Trophoblast cell (in vitro differentiated cells and primary cell): ENCODE measurements at regions not wholly inside any gene's neighbourhood (a gene's known extent, or its start where the extent isn't known, plus 50 kb on each side); places are given as distances from the start of the nearest gene placed in this dataset.

Experiments used
- DNase-seq, 2 donors: peaks; one replicate each; pipeline ENCODE4 v3.0.0-alpha.2; 2016
- H2AFZ ChIP-seq: 2 replicates; pipeline ENCODE4 v1.6.1; 2013; ENCODE audit warnings: low read length, moderate library complexity, mild to moderate bottlenecking; ENCODE audit not compliant: insufficient read depth, poor library complexity
- H2AK5ac ChIP-seq: 2 replicates; pipeline ENCODE4 v1.6.1; 2013; ENCODE audit warnings: mild to moderate bottlenecking, low read length
- H2BK120ac ChIP-seq: 2 replicates; pipeline ENCODE4 v1.6.1; 2013; ENCODE audit warnings: low read length, mild to moderate bottlenecking, moderate library complexity; ENCODE audit not compliant: insufficient read depth, poor library complexity
- H2BK12ac ChIP-seq: 2 replicates; pipeline ENCODE4 v1.6.1; 2013; ENCODE audit warnings: mild to moderate bottlenecking, low read length, moderate library complexity
- H2BK5ac ChIP-seq: 2 replicates; pipeline ENCODE4 v1.6.1; 2013; ENCODE audit warnings: low read length, low read depth, moderate library complexity, mild to moderate bottlenecking; ENCODE audit not compliant: poor library complexity
- H3K14ac ChIP-seq: 2 replicates; pipeline ENCODE4 v1.6.1; 2013; ENCODE audit warnings: mild to moderate bottlenecking, low read length
- H3K18ac ChIP-seq: 2 replicates; pipeline ENCODE4 v1.6.1; 2013; ENCODE audit warnings: mild to moderate bottlenecking, low read length
- H3K23ac ChIP-seq: 2 replicates; pipeline ENCODE4 v1.6.1; 2013; ENCODE audit warnings: low read length
- H3K27ac ChIP-seq: 2 replicates; pipeline ENCODE4 v1.5.1; 2013; ENCODE audit warnings: low read depth, mild to moderate bottlenecking, inconsistent platforms, low read length, moderate library complexity
- H3K27me3 ChIP-seq: 2 replicates; pipeline ENCODE4 v1.6.1; 2013; ENCODE audit warnings: inconsistent platforms, mild to moderate bottlenecking, low read length, moderate library complexity; ENCODE audit not compliant: insufficient read depth
- H3K36me3 ChIP-seq, 2 experiments: 1 replicate in 1 of 2; 2 replicates in 1 of 2; pipeline ENCODE4 v1.6.1; 2013; ENCODE audit warnings: low read length in 2 of 2, mild to moderate bottlenecking in 2 of 2, moderate library complexity in 1 of 2; ENCODE audit not compliant: insufficient read depth in 2 of 2, control insufficient read depth in 1 of 2
- H3K4ac ChIP-seq: 2 replicates; pipeline ENCODE4 v1.6.1; 2013; ENCODE audit warnings: low read depth, mild to moderate bottlenecking, low read length, moderate library complexity
- H3K4me1 ChIP-seq, 2 experiments: 1 replicate in 1 of 2; 2 replicates in 1 of 2; pipeline ENCODE4 v1.6.1; 2013; ENCODE audit warnings: low read length in 2 of 2, mild to moderate bottlenecking in 2 of 2, moderate library complexity in 1 of 2; ENCODE audit not compliant: insufficient read depth in 2 of 2, control insufficient read depth in 1 of 2
- H3K4me2 ChIP-seq: 2 replicates; pipeline ENCODE4 v1.6.1; 2013; ENCODE audit warnings: inconsistent platforms, mild to moderate bottlenecking, low read length, moderate library complexity
- H3K4me3 ChIP-seq: 2 replicates; pipeline ENCODE4 v1.5.1; 2013; ENCODE audit warnings: mild to moderate bottlenecking, low read depth, low read length, inconsistent platforms
- H3K79me1 ChIP-seq: one replicate; pipeline ENCODE4 v1.6.1; 2013; ENCODE audit warnings: low read length
- H3K79me2 ChIP-seq: 2 replicates; pipeline ENCODE4 v1.6.1; 2013; ENCODE audit warnings: low read length, mild to moderate bottlenecking; ENCODE audit not compliant: control insufficient read depth, insufficient read depth, poor library complexity
- H3K9ac ChIP-seq: 2 replicates; pipeline ENCODE4 v1.6.1; 2013; ENCODE audit warnings: mild to moderate bottlenecking, low read length
- H3K9me3 ChIP-seq: 2 replicates; pipeline ENCODE4 v1.6.1; 2013; ENCODE audit warnings: low read depth, mild to moderate bottlenecking, control low read depth, inconsistent platforms, low read length; ENCODE audit not compliant: insufficient read depth
- H4K12ac ChIP-seq: 2 replicates; pipeline ENCODE4 v1.6.1; 2013; ENCODE audit warnings: low read depth, mild to moderate bottlenecking, low read length, moderate library complexity
- H4K8ac ChIP-seq: 2 replicates; pipeline ENCODE4 v1.6.1; 2013; ENCODE audit warnings: low read depth, mild to moderate bottlenecking, low read length, moderate library complexity
- H4K91ac ChIP-seq: one replicate; pipeline ENCODE4 v1.6.1; 2013; ENCODE audit warnings: low read depth, mild to moderate bottlenecking, low read length, moderate library complexity
- WGBS: extraction: QIAGEN DNeasy Blood & Tissue Kit; methylation state at CpG from one replicate; pipeline ENCODE4 v1.1.7; 2013; ENCODE audit warnings: missing lambda C conversion rate; ENCODE audit not compliant: insufficient read length, insufficient coverage; ENCODE audit errors: extremely low coverage; 5-methylcytosine and 5-hydroxymethylcytosine counted together

DNA sequence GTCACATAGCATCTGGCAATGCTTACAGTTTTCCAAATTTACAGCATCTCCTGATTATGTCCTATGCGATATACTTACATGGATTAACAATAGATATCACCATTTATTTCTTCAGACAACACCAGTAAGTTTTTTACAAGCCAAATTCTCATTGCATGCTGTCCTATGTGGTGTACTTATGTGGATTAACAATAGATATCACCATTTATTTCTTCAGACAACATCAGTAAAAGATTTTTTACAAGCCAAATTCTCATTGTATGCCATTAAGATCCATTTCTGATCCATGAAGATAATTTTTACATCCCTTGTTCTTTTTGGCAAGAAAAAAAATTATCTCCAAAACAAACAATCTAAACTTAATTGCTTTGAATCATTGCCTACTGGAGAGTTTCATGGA, 340.9 kb downstream of the KCNN2 start:
- Histone ChIP-seq H3K9ac (no peak overlapping the region), H3K79me2 (no peaks in the 10 kb centered on the region), H4K8ac (no peak overlapping the region), H3K4me1 (no peaks in the 10 kb centered on the region), H3K9me3 (no peaks in the 10 kb centered on the region), H3K27ac (no peak overlapping the region), H3K4ac (no peak overlapping the region), H2BK5ac (no peak overlapping the region), H4K12ac (no peak overlapping the region), H3K36me3 (no peaks in the 10 kb centered on the region), H3K18ac (no peak overlapping the region), H3K14ac (no peak overlapping the region), H2AK5ac (no peak overlapping the region), H4K91ac (no peak overlapping the region), H2AFZ (no peak overlapping the region), H2BK120ac (no peak overlapping the region), H3K4me2 (no peak overlapping the region), H3K23ac (no peak overlapping the region), H3K79me1 (no peaks in the 10 kb centered on the region), H3K4me3 (no peak overlapping the region), H2BK12ac (no peak overlapping the region), H3K27me3 (no peaks in the 10 kb centered on the region)
- no peak for DNase-seq
- WGBS = no CpG with 5 or more reads among the region's 1 CpG

DNA sequence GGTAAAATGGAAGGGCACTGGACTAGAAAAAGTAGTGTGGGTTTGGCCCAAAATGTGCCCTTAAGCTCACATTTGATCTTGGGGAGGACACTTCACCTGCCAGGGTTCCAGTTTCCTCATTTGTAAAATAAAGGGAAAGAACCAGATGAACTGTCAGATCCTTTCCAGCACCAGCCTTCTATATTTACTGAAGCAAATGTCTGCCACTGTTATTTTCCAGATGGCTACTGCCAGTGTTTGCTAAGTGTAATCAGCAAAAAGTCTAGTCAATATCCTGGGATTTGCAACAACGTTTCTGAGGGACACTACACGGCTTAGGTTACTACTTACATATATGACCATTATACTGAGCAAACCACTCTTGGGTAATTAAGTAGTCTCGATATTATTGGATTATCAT, 340.3 kb downstream of the KCNN2 start:
- Histone ChIP-seq H3K18ac (no peak overlapping the region), H3K4me1 (no peaks in the 10 kb centered on the region), H3K27ac (no peak overlapping the region), H3K4me3 (no peak overlapping the region), H3K9ac (no peak overlapping the region), H3K9me3 (no peaks in the 10 kb centered on the region), H3K79me1 (no peaks in the 10 kb centered on the region), H3K4ac (no peak overlapping the region), H2BK12ac (no peak overlapping the region), H2AFZ (no peak overlapping the region), H4K8ac (no peak overlapping the region), H4K12ac (no peak overlapping the region), H3K27me3 (no peaks in the 10 kb centered on the region), H3K4me2 (no peak overlapping the region), H2BK120ac (no peak overlapping the region), H2AK5ac (no peak overlapping the region), H3K79me2 (no peaks in the 10 kb centered on the region), H3K36me3 (no peaks in the 10 kb centered on the region), H2BK5ac (no peak overlapping the region), H3K14ac (no peak overlapping the region), H3K23ac (no peak overlapping the region), H4K91ac (no peak overlapping the region)
- WGBS = no CpG with 5 or more reads among the region's 3 CpGs
- no peak for DNase-seq

DNA sequence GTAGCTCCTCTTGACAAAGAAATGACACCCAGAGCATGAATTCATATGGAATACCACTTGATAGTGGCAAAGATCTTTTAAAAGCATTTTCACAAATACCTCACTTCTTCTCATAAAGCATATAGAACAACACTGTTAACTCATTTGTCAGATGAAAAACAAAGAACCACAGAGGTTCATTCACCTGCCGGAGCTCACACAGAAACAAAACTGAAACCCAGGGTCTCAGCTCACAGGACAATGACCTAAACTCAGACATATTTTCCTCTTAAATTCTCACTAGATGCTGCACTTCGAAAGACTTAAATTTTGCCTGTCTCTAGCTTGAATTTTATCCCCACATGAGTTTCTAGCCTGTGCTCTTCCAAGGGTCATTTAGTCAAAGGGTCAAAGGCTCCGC, 339.0 kb downstream of the KCNN2 start:
- Histone ChIP-seq H3K14ac (no peak overlapping the region), H3K27me3 (no peaks in the 10 kb centered on the region), H3K9me3 (no peaks in the 10 kb centered on the region), H3K23ac (no peak overlapping the region), H2BK12ac (no peak overlapping the region), H3K4me3 (no peak overlapping the region), H3K79me2 (no peaks in the 10 kb centered on the region), H2AFZ (no peak overlapping the region), H4K8ac (no peak overlapping the region), H4K12ac (no peak overlapping the region), H2AK5ac (no peak overlapping the region), H3K4me1 (no peaks in the 10 kb centered on the region), H4K91ac (no peak overlapping the region), H3K4ac (no peak overlapping the region), H3K18ac (no peak overlapping the region), H2BK120ac (no peak overlapping the region), H3K4me2 (no peak overlapping the region), H2BK5ac (no peak overlapping the region), H3K79me1 (no peaks in the 10 kb centered on the region), H3K27ac (no peak overlapping the region), H3K36me3 (no peaks in the 10 kb centered on the region), H3K9ac (no peak overlapping the region)
- WGBS = no CpG with 5 or more reads among the region's 3 CpGs
- no peak for DNase-seq

DNA sequence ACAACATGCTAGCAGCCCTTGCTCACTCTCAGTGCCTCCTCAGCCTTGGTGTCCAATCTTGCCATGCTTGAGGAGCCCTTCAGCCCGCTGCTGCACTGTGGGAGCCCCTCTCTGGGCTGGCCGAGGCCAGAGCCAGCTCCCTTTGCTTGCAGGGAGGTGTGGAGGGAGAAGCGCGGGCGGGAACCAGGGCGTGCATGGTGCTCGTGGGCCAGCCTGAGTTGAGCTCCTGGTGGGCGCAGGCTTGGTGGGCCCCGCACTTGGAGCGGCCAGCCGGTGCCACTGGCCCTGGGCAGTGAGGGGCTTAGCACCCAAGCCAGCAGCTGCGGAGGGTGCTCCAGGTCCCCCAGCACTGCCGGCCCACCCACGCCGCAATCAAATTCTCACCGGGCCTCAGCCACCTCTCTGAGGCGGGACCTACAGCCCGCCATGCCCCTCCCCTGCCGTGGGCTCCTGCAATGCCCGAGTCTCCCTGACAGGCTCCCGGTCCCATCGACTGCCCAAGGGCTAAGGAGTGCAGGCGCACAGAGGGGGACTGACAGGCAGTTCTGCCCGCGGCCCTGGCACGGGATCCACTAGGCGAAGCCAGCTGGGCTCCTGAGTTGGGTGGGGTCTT, 333.5 kb downstream of the KCNN2 start:
- Histone ChIP-seq H3K4me3 (no peak overlapping the region), H3K18ac (no peak overlapping the region), H3K4ac (no peak overlapping the region), H4K8ac (no peak overlapping the region), H3K79me1 (no peaks in the 10 kb centered on the region), H3K9ac (no peak overlapping the region), H4K91ac (no peak overlapping the region), H3K36me3 (peaks cover 0 to 1% of the 10 kb centered on the region in 2 experiments), H4K12ac (no peak overlapping the region), H2AFZ (no peak overlapping the region), H3K27me3 (no peaks in the 10 kb centered on the region), H3K4me1 (no peaks in the 10 kb centered on the region), H2BK12ac (no peak overlapping the region), H2BK120ac (no peak overlapping the region), H3K14ac (no peak overlapping the region), H3K9me3 (peaks cover 6% of the 10 kb centered on the region), H3K27ac (no peak overlapping the region), H2AK5ac (no peak overlapping the region), H3K23ac (no peak overlapping the region), H2BK5ac (no peak overlapping the region), H3K79me2 (no peaks in the 10 kb centered on the region), H3K4me2 (no peak overlapping the region)
- no CpG with 5 or more reads among the region's 27 CpGs for WGBS
- DNase-seq = no peak
